T-cell (primary cell): ENCODE measurements at regions not wholly inside any gene's neighbourhood (a gene's known extent, or its start where the extent isn't known, plus 50 kb on each side); places are given as distances from the start of the nearest gene placed in this dataset.

Experiments
- ATAC-seq, 4 experiments: fragments of 200-7000 bp in 3 of 4; fragments of 150-1000 bp in 1 of 4; cut with Tn5 transposase; replicated peaks in 1 of 4; 1 replicate in 3 of 4; 2 replicates in 1 of 4; pipeline ENCODE4 v1.10.0; 2021; ENCODE audit warnings: moderate library complexity in 3 of 4, mild to moderate bottlenecking in 2 of 4, moderate number of reproducible peaks in 1 of 4
- CTCF ChIA-PET, 2 donors: fragments of 300-600 bp; sonication (Branson Sonifier 250); formaldehyde crosslinking; loops; one replicate each; lab custom pipeline; 2022; ENCODE audit warnings: antibody characterized with exemption in 2 of 2; lab: Charles Lee
- POLR2A ChIA-PET, 2 donors: fragments of 300-600 bp; sonication (Branson Sonifier 250); formaldehyde crosslinking; loops; one replicate each; lab custom pipeline; 2022; ENCODE audit warnings: antibody characterized with exemption in 2 of 2; lab: Charles Lee
- DNase-seq, 35 experiments: peaks; one replicate each; pipeline versions ENCODE4 v3.0.0 to v3.0.0-alpha.2; 2013 to 2023
- H3K27ac ChIP-seq: one replicate; pipeline ENCODE4 v1.5.1; 2013; ENCODE audit warnings: low read length
- H3K27me3 ChIP-seq, 2 experiments: replicated peaks in 1 of 2; 1 replicate in 1 of 2; 2 replicates in 1 of 2; pipeline versions ENCODE4 v1.6.1 to v1.7.0; 2013; ENCODE audit warnings: low read length in 1 of 2, mixed read lengths in 1 of 2; ENCODE audit not compliant: control insufficient read depth in 2 of 2, insufficient read depth in 2 of 2; ENCODE audit errors: extremely low read depth in 1 of 2
- H3K36me3 ChIP-seq, 2 donors: 1 replicate in 1 of 2; 2 replicates in 1 of 2; pipeline versions ENCODE4 v1.6.1 to v1.7.0; 2013; ENCODE audit warnings: low read length in 1 of 2; ENCODE audit not compliant: control insufficient read depth in 2 of 2, insufficient read depth in 1 of 2; ENCODE audit errors: extremely low read depth in 1 of 2
- H3K4me1 ChIP-seq, 2 experiments: 1 replicate in 1 of 2; 2 replicates in 1 of 2; pipeline versions ENCODE4 v1.6.1 to v1.7.0; 2013; ENCODE audit warnings: low read length in 2 of 2, mixed read lengths in 1 of 2; ENCODE audit not compliant: insufficient read depth in 2 of 2, control insufficient read depth in 1 of 2; ENCODE audit errors: extremely low read depth in 1 of 2
- H3K4me3 ChIP-seq, 2 donors: 1 replicate in 1 of 2; 2 replicates in 1 of 2; pipeline versions ENCODE4 v1.5.1 to v1.7.0; 2013; ENCODE audit warnings: mild to moderate bottlenecking in 2 of 2, low read length in 1 of 2, moderate library complexity in 1 of 2; ENCODE audit not compliant: control insufficient read depth in 1 of 2; ENCODE audit errors: extremely low read depth in 1 of 2
- H3K9me3 ChIP-seq: 2 replicates; pipeline ENCODE4 v1.7.0; 2013
- H3K27ac Mint-ChIP-seq, 2 donors: one replicate each; pipeline ENCODE4 v1.8.0; 2020 to 2021; ENCODE audit warnings: mild to moderate bottlenecking in 2 of 2, mixed read lengths in 2 of 2
- H3K27me3 Mint-ChIP-seq, 2 donors: one replicate each; pipeline ENCODE4 v1.8.0; 2021 to 2022; ENCODE audit warnings: mixed read lengths in 2 of 2
- H3K36me3 Mint-ChIP-seq: one replicate; pipeline ENCODE4 v1.8.0; 2021; ENCODE audit warnings: mixed read lengths
- H3K4me1 Mint-ChIP-seq, 3 donors: one replicate each; pipeline ENCODE4 v1.8.0; 2020 to 2022; ENCODE audit warnings: mixed read lengths in 3 of 3, mild to moderate bottlenecking in 1 of 3
- H3K4me3 Mint-ChIP-seq, 3 donors: one replicate each; pipeline ENCODE4 v1.8.0; 2020 to 2022; ENCODE audit warnings: mild to moderate bottlenecking in 3 of 3, mixed read lengths in 3 of 3, moderate library complexity in 3 of 3
- H3K9me3 Mint-ChIP-seq, 3 donors: one replicate each; pipeline ENCODE4 v1.8.0; 2020 to 2022; ENCODE audit warnings: mixed read lengths in 3 of 3
- WGBS: methylation state at CpG from one replicate; pipeline ENCODE4 v1.1.5; 2013; ENCODE audit warnings: missing lambda C conversion rate; ENCODE audit not compliant: insufficient coverage; 5-methylcytosine and 5-hydroxymethylcytosine counted together

DNA sequence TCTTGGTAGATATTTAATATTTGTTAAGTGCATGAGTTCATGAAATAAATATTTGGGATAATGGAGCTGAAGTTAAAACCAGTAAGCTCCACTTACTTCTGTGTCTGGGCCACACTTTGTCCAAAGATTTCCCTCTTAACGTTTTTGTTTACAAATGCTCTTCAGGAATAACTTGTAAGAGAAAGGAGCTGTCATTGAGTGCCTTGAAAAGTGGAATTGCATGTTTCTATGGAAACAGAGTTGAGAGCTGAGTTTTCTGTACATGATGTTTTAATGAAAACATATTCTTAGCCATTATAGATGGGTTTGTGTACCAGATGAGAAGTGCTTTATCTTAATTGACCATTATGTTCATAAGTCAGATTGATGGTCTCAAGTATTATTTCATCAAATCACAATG, 1045.4 kb upstream of the EEF2KMT start:
- no peaks in the 10 kb centered on the region for H3K36me3 Mint-ChIP-seq
- Histone ChIP-seq H3K36me3 (no peaks in the 10 kb centered on the region), H3K27me3 (no peaks in the 10 kb centered on the region), H3K4me1 (no peaks in the 10 kb centered on the region), H3K9me3 (no peaks in the 10 kb centered on the region), H3K27ac (no peak overlapping the region), H3K4me3 (no peak overlapping the region)
- ChIA-PET CTCF (no interaction called here), POLR2A (no interaction called here)
- H3K4me1 Mint-ChIP-seq: no peaks in the 10 kb centered on the region
- no peak overlapping the region for H3K27ac Mint-ChIP-seq
- no CpG with 5 or more reads among the region's 1 CpG for WGBS
- H3K27me3 Mint-ChIP-seq: peaks cover 0 to 3% of the 10 kb centered on the region in 2 donors
- ATAC-seq (no peak), DNase-seq (no peak)
- H3K4me3 Mint-ChIP-seq: no peak overlapping the region
- H3K9me3 Mint-ChIP-seq: peaks cover 8 to 28% (median 14%) of the 10 kb centered on the region in 3 donors

DNA sequence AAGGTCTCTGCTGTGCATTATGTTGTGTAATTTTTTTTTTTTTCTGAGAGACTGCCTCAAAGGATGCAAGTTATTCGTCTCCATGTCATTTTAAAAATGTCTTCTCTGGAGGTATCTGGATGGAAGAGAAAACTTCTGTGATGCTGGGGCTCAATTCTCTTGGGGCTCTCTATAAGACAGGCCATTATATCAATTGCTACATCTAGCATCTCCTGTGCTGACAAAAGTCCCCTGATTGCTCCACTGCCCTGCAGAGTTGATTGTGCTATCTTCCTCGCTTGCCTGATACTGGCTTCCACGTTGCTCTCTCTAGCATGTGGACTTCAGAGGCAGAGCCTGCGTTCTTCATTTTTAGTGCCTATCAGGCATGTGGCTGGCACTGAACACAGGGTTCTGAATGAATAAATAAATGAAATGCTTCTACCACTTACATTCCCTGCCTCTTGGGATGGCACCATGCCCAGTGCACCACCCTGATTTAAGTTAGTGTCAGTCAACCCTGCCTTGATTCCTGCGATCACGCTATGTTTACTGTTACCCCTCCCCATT, 1035.5 kb upstream of the EEF2KMT start:
- H3K36me3 ChIP-seq: no peaks in the 10 kb centered on the region
- no peak overlapping the region for H3K4me3 ChIP-seq
- Mint-ChIP-seq H3K4me1 (no peaks in the 10 kb centered on the region), H3K4me3 (no peak overlapping the region), H3K27ac (no peak overlapping the region), H3K27me3 (no peaks in the 10 kb centered on the region), H3K9me3 (peaks cover 11 to 35% (median 28%) of the 10 kb centered on the region in 3 donors), H3K36me3 (no peaks in the 10 kb centered on the region)
- ChIA-PET CTCF (no interaction called here), POLR2A (no interaction called here)
- H3K4me1 ChIP-seq: no peaks in the 10 kb centered on the region
- H3K27ac ChIP-seq: no peak overlapping the region
- no peak for DNase-seq
- no peak for ATAC-seq
- WGBS: 89% methylated on average over 4 of the region's 6 CpGs
- H3K27me3 ChIP-seq: no peaks in the 10 kb centered on the region
- no peaks in the 10 kb centered on the region for H3K9me3 ChIP-seq

DNA sequence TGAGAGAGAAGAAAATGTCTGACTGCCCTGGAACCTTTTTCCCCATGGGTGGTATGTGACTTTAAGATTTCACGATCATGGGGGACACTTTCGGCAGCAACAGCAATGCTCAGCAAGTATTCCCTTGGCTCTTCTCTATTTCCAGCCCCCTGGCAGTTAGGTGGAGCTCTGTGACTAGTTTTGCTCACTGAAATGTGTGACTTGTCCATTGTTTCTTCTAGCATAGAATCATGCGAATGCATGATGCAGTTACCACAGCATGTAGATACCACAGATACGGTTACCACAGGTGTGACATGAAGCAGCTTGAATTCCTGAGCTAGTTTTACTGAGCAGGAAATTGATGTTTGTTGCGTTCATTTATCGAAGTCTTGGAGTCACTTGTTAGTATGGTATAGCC, 1034.5 kb upstream of the EEF2KMT start:
- H3K9me3 Mint-ChIP-seq: peaks cover 11 to 35% (median 28%) of the 10 kb centered on the region in 3 donors
- CTCF ChIA-PET: no interaction called here
- no peaks in the 10 kb centered on the region for H3K4me1 Mint-ChIP-seq
- no peaks in the 10 kb centered on the region for H3K9me3 ChIP-seq
- no peak overlapping the region for H3K4me3 Mint-ChIP-seq
- DNase-seq (no peak), ATAC-seq (no peak)
- POLR2A ChIA-PET: no interaction called here
- H3K36me3 ChIP-seq: no peaks in the 10 kb centered on the region
- H3K36me3 Mint-ChIP-seq: no peaks in the 10 kb centered on the region
- 84% methylated on average over 5 of the region's 6 CpGs for WGBS
- H3K27me3 Mint-ChIP-seq: no peaks in the 10 kb centered on the region
- H3K27ac ChIP-seq: no peak overlapping the region
- no peak overlapping the region for H3K27ac Mint-ChIP-seq
- H3K4me3 ChIP-seq: no peak overlapping the region
- H3K4me1 ChIP-seq: no peaks in the 10 kb centered on the region
- H3K27me3 ChIP-seq: no peaks in the 10 kb centered on the region

DNA sequence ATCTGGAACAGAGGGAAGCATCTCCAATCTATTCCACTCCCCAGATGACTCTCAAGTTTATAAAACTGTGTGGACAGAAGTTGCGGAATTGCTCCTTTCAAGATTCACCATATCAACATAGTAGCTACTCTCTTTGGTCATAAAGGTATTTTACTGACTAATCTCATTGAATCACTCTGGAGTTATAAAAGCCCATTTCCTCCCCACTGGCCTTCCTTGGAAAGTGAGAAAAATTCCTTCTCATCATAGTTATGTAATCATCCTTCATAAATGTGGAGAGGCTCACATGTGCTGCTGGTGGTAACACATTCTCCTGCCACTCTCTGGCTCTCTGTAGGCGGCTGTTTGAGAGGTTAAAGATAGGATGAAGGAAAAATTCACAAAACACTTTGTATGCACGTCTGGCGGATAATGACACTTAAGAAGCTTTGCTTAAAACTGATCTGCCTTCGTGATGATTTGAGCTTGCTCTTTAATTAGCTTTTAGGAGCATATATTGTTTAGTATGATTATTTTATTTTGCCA, 1034.0 kb upstream of the EEF2KMT start:
- ATAC-seq (no peak), DNase-seq (no peak)
- Mint-ChIP-seq H3K27me3 (no peaks in the 10 kb centered on the region), H3K4me3 (no peak overlapping the region), H3K36me3 (no peaks in the 10 kb centered on the region), H3K27ac (no peak overlapping the region), H3K4me1 (no peaks in the 10 kb centered on the region), H3K9me3 (peaks cover 14 to 30% (median 28%) of the 10 kb centered on the region in 3 donors)
- H3K9me3 ChIP-seq: no peaks in the 10 kb centered on the region
- no peaks in the 10 kb centered on the region for H3K36me3 ChIP-seq
- no peak overlapping the region for H3K27ac ChIP-seq
- POLR2A ChIA-PET: no interaction called here
- no peak overlapping the region for H3K4me3 ChIP-seq
- CTCF ChIA-PET: no interaction called here
- no CpG with 5 or more reads among the region's 5 CpGs for WGBS
- H3K4me1 ChIP-seq: no peaks in the 10 kb centered on the region
- no peaks in the 10 kb centered on the region for H3K27me3 ChIP-seq

DNA sequence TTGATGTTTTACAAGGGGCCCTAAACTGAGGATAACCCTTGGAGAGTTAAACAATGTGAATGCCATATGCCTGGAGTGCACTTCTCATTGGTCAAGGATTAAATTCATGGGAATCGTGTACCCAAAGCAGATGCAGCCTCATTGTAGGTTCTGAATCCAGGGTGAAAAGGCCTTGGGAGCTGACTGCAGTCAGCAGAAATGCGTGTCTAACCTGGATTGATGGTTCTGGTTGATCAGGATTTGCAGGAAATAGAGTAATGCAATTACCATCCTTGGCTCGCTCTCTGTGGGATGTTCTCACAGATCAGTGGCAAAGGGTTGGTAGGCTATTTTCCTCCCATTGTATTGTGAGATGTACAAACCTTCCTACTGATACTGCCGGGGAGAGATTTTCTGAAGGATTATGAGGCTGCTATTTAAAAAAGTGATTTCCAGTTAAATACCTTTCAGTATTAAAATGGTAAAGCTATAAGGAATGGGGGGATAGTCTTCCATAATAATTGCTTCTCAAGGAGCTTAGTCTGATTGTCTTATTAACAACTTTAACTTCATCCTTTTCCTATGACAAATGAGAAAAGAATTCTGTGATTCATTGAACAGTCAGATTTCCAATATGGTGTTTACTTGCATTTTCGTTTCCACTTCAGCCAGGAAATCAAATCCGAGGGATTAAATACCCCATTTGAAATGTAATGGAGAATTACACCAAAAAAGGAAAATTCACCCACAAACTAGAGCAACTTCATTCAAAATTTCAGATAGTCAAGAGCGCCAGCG, 1028.1 kb upstream of the EEF2KMT start:
- no peaks in the 10 kb centered on the region for H3K36me3 ChIP-seq
- Mint-ChIP-seq H3K4me1 (no peaks in the 10 kb centered on the region), H3K27me3 (no peaks in the 10 kb centered on the region), H3K36me3 (no peaks in the 10 kb centered on the region), H3K27ac (no peak overlapping the region), H3K9me3 (peaks cover 3 to 29% (median 9%) of the 10 kb centered on the region in 3 donors), H3K4me3 (no peak overlapping the region)
- H3K4me1 ChIP-seq: no peaks in the 10 kb centered on the region
- H3K9me3 ChIP-seq: no peaks in the 10 kb centered on the region
- DNase-seq (no peak), ATAC-seq (no peak)
- ChIA-PET CTCF (no interaction called here), POLR2A (no interaction called here)
- no peaks in the 10 kb centered on the region for H3K27me3 ChIP-seq
- WGBS: 70% methylated on average over 4 of the region's 8 CpGs
- H3K27ac ChIP-seq: no peak overlapping the region
- H3K4me3 ChIP-seq: no peak overlapping the region

DNA sequence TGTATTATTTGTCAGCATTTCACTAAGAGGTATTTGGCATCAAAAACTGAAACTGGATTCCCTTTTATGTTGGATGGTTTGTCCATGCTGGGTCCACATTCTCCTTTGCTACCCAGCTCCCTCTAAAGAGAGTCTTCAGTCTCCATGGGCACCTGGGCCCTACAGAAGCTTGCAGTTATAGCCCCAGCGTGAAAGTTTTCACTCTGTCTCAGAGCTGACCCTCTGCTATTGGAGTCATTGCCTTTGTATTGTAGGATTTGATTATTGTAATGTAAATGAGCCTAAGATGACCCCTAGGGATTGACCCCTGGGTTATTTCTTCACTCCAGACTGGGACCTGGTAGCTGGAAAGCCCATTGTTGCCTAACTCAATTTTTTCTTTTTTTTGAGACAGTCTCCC, 1026.5 kb upstream of the EEF2KMT start:
- Histone ChIP-seq H3K27me3 (no peaks in the 10 kb centered on the region), H3K36me3 (no peaks in the 10 kb centered on the region), H3K4me1 (no peaks in the 10 kb centered on the region), H3K27ac (no peak overlapping the region), H3K4me3 (no peak overlapping the region), H3K9me3 (no peaks in the 10 kb centered on the region)
- DNase-seq: no peak
- Mint-ChIP-seq H3K27me3 (no peaks in the 10 kb centered on the region), H3K4me1 (no peaks in the 10 kb centered on the region), H3K27ac (no peak overlapping the region), H3K4me3 (no peak overlapping the region), H3K36me3 (no peaks in the 10 kb centered on the region), H3K9me3 (peaks cover 3 to 29% (median 7%) of the 10 kb centered on the region in 3 donors)
- ATAC-seq: no peak
- ChIA-PET CTCF (no interaction called here), POLR2A (no interaction called here)
- WGBS: no CpG with 5 or more reads among the region's 1 CpG
